ENCODE measurements at regions not wholly inside any gene's neighbourhood (a gene's known extent, or its start where the extent isn't known, plus 50 kb on each side); places are given as distances from the start of the nearest gene placed in this dataset.

DNA sequence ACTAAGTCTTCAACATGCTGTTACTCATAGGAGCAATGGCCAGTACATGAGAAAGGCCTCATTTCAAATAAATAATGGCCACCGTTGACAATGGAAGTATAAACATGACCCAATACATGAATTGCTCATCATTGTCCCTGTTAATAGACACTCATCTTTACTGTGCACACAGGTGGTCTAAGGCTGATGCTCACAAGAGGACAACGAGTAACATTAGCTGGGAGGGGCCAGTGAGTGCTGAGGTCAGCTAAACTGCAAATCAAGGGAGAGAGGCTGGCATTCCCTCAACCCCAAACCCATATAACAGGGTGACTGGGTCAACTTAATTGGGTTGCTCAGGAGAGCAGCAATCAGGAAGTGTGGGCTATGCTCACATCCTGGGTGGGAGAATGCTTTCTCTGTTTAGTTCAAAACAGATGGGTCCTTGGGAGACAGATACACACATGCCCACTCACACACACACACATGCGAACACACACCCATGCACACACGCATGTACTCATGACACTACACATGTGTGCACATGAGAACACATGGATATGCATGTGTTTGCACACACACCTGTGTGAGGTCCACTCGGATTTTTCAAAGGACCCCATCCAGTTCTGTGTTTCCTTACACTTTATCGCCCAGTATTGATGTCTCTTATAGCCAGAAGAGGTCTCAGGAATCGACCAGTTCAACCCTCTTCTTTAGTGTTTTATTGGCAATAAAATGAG lies 172.0 kb downstream of the INHBB start (continued):
- TF ChIP-seq ZNF331 (CRISPR knock-in tag; IDR thresholded peaks at IDR 0.05; ENCODE audit: low read depth) (no peak), NANOG (IDR thresholded peaks at IDR 0.05; ENCODE audit: borderline replicate concordance) (no peak), ZNF114 (CRISPR knock-in tag; IDR thresholded peaks at IDR 0.05) (no peak), EZH2 (IDR thresholded peaks at IDR 0.05; ENCODE audit: low read depth, unreplicated experiment) (no peak)
- TF ChIP-seq, protein P1, sequence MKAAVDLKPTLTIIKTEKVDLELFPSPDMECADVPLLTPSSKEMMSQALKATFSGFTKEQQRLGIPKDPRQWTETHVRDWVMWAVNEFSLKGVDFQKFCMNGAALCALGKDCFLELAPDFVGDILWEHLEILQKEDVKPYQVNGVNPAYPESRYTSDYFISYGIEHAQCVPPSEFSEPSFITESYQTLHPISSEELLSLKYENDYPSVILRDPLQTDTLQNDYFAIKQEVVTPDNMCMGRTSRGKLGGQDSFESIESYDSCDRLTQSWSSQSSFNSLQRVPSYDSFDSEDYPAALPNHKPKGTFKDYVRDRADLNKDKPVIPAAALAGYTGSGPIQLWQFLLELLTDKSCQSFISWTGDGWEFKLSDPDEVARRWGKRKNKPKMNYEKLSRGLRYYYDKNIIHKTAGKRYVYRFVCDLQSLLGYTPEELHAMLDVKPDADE (IDR thresholded peaks at IDR 0.05) = no peak
- TF ChIP-seq, protein P2, sequence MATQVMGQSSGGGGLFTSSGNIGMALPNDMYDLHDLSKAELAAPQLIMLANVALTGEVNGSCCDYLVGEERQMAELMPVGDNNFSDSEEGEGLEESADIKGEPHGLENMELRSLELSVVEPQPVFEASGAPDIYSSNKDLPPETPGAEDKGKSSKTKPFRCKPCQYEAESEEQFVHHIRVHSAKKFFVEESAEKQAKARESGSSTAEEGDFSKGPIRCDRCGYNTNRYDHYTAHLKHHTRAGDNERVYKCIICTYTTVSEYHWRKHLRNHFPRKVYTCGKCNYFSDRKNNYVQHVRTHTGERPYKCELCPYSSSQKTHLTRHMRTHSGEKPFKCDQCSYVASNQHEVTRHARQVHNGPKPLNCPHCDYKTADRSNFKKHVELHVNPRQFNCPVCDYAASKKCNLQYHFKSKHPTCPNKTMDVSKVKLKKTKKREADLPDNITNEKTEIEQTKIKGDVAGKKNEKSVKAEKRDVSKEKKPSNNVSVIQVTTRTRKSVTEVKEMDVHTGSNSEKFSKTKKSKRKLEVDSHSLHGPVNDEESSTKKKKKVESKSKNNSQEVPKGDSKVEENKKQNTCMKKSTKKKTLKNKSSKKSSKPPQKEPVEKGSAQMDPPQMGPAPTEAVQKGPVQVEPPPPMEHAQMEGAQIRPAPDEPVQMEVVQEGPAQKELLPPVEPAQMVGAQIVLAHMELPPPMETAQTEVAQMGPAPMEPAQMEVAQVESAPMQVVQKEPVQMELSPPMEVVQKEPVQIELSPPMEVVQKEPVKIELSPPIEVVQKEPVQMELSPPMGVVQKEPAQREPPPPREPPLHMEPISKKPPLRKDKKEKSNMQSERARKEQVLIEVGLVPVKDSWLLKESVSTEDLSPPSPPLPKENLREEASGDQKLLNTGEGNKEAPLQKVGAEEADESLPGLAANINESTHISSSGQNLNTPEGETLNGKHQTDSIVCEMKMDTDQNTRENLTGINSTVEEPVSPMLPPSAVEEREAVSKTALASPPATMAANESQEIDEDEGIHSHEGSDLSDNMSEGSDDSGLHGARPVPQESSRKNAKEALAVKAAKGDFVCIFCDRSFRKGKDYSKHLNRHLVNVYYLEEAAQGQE (IDR thresholded peaks at IDR 0.05; ENCODE audit: unreplicated experiment) = no peak

DNA sequence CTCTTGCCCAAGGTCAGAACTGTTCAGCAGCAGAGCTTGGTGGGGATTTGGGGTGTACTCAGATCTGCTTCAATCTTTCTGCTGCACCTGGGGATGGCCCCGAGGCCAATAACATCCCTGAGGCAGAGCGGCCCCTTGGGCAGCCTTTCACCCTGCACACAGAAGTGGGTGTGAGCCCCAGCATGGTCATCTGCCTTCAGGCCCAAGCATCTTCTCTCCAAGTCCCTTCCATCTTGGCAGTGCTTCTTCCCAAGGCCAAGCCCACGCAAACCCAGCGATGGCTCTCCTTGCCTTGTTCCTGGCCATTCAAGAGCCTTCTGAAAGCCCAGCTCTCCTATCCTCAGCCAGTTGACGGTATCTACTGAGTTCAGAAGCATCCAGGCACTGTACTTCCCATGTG lies 172.9 kb downstream of the INHBB start:
- ATAC-seq (no peak), DNase-seq (ENCODE audit: low spot score) (no peak)
- Histone ChIP-seq H3K27ac (ENCODE audit: low read depth) (no peak overlapping the region), H3K36me3 (ENCODE audit: insufficient read depth) (no peaks in the 10 kb centered on the region), H3K4me1 (ENCODE audit: insufficient read depth) (no peaks in the 10 kb centered on the region), H2AFZ (no peak overlapping the region), H3K9me2 (ENCODE audit: insufficient read depth) (no peaks in the 10 kb centered on the region), H3K27me3 (ENCODE audit: insufficient read depth) (no peaks in the 10 kb centered on the region), H4K20me1 (replicated peaks; ENCODE audit: insufficient read depth) (no peaks in the 10 kb centered on the region), H3K4me3 (no peak overlapping the region), H3K79me2 (replicated peaks; ENCODE audit: insufficient read depth) (no peaks in the 10 kb centered on the region), H3K4me2 (no peak overlapping the region), H3F3A (replicated peaks; ENCODE audit: low read depth) (0 out of 2 replicates have a peak, but pooled peaks cover 2% of the 10 kb centered on the region)
- peaks cover 7% of the 10 kb centered on the region for H3K4me1 Mint-ChIP-seq
- no peak overlapping the region for H3K4me3 Mint-ChIP-seq
- peaks cover 24% of the 10 kb centered on the region for H3K27me3 Mint-ChIP-seq (ENCODE audit: insufficient read depth, low read depth, poor library complexity)
- H3K27ac Mint-ChIP-seq = no peak overlapping the region
- H3K9me3 Mint-ChIP-seq = no peaks in the 10 kb centered on the region
- H3K36me3 Mint-ChIP-seq (ENCODE audit: low read depth) = no peaks in the 10 kb centered on the region
- TF ChIP-seq ZNF331 (CRISPR knock-in tag; IDR thresholded peaks at IDR 0.05; ENCODE audit: low read depth) (no peak), NANOG (IDR thresholded peaks at IDR 0.05; ENCODE audit: borderline replicate concordance) (no peak), CREB1 (CRISPR knock-in tag; IDR thresholded peaks at IDR 0.05; ENCODE audit: low read depth) (no peak), EZH2 (IDR thresholded peaks at IDR 0.05; ENCODE audit: low read depth, unreplicated experiment) (no peak), POLR2AphosphoS5 (IDR thresholded peaks at IDR 0.05; ENCODE audit: low read depth) (no peak)
- TF ChIP-seq, protein P3, sequence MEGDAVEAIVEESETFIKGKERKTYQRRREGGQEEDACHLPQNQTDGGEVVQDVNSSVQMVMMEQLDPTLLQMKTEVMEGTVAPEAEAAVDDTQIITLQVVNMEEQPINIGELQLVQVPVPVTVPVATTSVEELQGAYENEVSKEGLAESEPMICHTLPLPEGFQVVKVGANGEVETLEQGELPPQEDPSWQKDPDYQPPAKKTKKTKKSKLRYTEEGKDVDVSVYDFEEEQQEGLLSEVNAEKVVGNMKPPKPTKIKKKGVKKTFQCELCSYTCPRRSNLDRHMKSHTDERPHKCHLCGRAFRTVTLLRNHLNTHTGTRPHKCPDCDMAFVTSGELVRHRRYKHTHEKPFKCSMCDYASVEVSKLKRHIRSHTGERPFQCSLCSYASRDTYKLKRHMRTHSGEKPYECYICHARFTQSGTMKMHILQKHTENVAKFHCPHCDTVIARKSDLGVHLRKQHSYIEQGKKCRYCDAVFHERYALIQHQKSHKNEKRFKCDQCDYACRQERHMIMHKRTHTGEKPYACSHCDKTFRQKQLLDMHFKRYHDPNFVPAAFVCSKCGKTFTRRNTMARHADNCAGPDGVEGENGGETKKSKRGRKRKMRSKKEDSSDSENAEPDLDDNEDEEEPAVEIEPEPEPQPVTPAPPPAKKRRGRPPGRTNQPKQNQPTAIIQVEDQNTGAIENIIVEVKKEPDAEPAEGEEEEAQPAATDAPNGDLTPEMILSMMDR (conservative IDR thresholded peaks at IDR 0.05; ENCODE audit: low read depth in 2 of 2) = no peak
- TF ChIP-seq, protein P1 (IDR thresholded peaks at IDR 0.05) = no peak
- TF ChIP-seq, protein P4, sequence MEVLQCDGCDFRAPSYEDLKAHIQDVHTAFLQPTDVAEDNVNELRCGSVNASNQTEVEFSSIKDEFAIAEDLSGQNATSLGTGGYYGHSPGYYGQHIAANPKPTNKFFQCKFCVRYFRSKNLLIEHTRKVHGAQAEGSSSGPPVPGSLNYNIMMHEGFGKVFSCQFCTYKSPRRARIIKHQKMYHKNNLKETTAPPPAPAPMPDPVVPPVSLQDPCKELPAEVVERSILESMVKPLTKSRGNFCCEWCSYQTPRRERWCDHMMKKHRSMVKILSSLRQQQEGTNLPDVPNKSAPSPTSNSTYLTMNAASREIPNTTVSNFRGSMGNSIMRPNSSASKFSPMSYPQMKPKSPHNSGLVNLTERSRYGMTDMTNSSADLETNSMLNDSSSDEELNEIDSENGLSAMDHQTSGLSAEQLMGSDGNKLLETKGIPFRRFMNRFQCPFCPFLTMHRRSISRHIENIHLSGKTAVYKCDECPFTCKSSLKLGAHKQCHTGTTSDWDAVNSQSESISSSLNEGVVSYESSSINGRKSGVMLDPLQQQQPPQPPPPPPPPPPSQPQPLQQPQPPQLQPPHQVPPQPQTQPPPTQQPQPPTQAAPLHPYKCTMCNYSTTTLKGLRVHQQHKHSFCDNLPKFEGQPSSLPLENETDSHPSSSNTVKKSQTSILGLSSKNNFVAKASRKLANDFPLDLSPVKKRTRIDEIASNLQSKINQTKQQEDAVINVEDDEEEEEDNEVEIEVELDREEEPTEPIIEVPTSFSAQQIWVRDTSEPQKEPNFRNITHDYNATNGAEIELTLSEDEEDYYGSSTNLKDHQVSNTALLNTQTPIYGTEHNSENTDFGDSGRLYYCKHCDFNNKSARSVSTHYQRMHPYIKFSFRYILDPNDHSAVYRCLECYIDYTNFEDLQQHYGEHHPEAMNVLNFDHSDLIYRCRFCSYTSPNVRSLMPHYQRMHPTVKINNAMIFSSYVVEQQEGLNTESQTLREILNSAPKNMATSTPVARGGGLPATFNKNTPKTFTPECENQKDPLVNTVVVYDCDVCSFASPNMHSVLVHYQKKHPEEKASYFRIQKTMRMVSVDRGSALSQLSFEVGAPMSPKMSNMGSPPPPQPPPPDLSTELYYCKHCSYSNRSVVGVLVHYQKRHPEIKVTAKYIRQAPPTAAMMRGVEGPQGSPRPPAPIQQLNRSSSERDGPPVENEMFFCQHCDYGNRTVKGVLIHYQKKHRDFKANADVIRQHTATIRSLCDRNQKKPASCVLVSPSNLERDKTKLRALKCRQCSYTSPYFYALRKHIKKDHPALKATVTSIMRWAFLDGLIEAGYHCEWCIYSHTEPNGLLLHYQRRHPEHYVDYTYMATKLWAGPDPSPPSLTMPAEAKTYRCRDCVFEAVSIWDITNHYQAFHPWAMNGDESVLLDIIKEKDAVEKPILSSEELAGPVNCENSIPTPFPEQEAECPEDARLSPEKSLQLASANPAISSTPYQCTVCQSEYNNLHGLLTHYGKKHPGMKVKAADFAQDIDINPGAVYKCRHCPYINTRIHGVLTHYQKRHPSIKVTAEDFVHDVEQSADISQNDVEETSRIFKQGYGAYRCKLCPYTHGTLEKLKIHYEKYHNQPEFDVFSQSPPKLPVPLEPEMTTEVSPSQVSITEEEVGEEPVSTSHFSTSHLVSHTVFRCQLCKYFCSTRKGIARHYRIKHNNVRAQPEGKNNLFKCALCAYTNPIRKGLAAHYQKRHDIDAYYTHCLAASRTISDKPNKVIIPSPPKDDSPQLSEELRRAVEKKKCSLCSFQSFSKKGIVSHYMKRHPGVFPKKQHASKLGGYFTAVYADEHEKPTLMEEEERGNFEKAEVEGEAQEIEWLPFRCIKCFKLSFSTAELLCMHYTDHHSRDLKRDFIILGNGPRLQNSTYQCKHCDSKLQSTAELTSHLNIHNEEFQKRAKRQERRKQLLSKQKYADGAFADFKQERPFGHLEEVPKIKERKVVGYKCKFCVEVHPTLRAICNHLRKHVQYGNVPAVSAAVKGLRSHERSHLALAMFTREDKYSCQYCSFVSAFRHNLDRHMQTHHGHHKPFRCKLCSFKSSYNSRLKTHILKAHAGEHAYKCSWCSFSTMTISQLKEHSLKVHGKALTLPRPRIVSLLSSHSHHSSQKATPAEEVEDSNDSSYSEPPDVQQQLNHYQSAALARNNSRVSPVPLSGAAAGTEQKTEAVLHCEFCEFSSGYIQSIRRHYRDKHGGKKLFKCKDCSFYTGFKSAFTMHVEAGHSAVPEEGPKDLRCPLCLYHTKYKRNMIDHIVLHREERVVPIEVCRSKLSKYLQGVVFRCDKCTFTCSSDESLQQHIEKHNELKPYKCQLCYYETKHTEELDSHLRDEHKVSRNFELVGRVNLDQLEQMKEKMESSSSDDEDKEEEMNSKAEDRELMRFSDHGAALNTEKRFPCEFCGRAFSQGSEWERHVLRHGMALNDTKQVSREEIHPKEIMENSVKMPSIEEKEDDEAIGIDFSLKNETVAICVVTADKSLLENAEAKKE (CRISPR knock-in tag; IDR thresholded peaks at IDR 0.05) = no peak
